ENCODE measurements at regions not wholly inside any gene's neighbourhood (a gene's known extent, or its start where the extent isn't known, plus 50 kb on each side); places are given as distances from the start of the nearest gene placed in this dataset.

- ATAC-seq (peak; percentile 75), DNase-seq (ENCODE audit: low spot score) (peak; percentile 51)
- H3K79me2 ChIP-seq (replicated peaks; ENCODE audit: insufficient read depth) = no peaks in the 10 kb centered on the region
- H3K27ac ChIP-seq (ENCODE audit: low read depth) = no peak overlapping the region
- H3K9me3 Mint-ChIP-seq = no peaks in the 10 kb centered on the region
- no peak overlapping the region; the same call in 2 of the 3 replicates for H3K4me3 Mint-ChIP-seq
- no peaks in the 10 kb centered on the region for H3K36me3 Mint-ChIP-seq (ENCODE audit: low read depth)
- H3K4me3 ChIP-seq = no peak overlapping the region
- no peak overlapping the region for H3K4me2 ChIP-seq
- no peaks in the 10 kb centered on the region for H3F3A ChIP-seq (replicated peaks; ENCODE audit: low read depth)
- no peak overlapping the region for H3K27ac Mint-ChIP-seq
- H3K27me3 Mint-ChIP-seq (ENCODE audit: insufficient read depth, low read depth, poor library complexity) = peaks cover 2% of the 10 kb centered on the region
- H3K4me1 ChIP-seq (ENCODE audit: insufficient read depth) = no peaks in the 10 kb centered on the region
- H3K27me3 ChIP-seq (ENCODE audit: insufficient read depth) = no peaks in the 10 kb centered on the region
- no peaks in the 10 kb centered on the region for H3K9me2 ChIP-seq (ENCODE audit: insufficient read depth)
- TF ChIP-seq JUNB (IDR thresholded peaks at IDR 0.05; ENCODE audit: unreplicated experiment) = no peak
- TF ChIP-seq CREB1 (CRISPR knock-in tag; IDR thresholded peaks at IDR 0.05; ENCODE audit: low read depth) = no peak
- TF ChIP-seq, protein P1, sequence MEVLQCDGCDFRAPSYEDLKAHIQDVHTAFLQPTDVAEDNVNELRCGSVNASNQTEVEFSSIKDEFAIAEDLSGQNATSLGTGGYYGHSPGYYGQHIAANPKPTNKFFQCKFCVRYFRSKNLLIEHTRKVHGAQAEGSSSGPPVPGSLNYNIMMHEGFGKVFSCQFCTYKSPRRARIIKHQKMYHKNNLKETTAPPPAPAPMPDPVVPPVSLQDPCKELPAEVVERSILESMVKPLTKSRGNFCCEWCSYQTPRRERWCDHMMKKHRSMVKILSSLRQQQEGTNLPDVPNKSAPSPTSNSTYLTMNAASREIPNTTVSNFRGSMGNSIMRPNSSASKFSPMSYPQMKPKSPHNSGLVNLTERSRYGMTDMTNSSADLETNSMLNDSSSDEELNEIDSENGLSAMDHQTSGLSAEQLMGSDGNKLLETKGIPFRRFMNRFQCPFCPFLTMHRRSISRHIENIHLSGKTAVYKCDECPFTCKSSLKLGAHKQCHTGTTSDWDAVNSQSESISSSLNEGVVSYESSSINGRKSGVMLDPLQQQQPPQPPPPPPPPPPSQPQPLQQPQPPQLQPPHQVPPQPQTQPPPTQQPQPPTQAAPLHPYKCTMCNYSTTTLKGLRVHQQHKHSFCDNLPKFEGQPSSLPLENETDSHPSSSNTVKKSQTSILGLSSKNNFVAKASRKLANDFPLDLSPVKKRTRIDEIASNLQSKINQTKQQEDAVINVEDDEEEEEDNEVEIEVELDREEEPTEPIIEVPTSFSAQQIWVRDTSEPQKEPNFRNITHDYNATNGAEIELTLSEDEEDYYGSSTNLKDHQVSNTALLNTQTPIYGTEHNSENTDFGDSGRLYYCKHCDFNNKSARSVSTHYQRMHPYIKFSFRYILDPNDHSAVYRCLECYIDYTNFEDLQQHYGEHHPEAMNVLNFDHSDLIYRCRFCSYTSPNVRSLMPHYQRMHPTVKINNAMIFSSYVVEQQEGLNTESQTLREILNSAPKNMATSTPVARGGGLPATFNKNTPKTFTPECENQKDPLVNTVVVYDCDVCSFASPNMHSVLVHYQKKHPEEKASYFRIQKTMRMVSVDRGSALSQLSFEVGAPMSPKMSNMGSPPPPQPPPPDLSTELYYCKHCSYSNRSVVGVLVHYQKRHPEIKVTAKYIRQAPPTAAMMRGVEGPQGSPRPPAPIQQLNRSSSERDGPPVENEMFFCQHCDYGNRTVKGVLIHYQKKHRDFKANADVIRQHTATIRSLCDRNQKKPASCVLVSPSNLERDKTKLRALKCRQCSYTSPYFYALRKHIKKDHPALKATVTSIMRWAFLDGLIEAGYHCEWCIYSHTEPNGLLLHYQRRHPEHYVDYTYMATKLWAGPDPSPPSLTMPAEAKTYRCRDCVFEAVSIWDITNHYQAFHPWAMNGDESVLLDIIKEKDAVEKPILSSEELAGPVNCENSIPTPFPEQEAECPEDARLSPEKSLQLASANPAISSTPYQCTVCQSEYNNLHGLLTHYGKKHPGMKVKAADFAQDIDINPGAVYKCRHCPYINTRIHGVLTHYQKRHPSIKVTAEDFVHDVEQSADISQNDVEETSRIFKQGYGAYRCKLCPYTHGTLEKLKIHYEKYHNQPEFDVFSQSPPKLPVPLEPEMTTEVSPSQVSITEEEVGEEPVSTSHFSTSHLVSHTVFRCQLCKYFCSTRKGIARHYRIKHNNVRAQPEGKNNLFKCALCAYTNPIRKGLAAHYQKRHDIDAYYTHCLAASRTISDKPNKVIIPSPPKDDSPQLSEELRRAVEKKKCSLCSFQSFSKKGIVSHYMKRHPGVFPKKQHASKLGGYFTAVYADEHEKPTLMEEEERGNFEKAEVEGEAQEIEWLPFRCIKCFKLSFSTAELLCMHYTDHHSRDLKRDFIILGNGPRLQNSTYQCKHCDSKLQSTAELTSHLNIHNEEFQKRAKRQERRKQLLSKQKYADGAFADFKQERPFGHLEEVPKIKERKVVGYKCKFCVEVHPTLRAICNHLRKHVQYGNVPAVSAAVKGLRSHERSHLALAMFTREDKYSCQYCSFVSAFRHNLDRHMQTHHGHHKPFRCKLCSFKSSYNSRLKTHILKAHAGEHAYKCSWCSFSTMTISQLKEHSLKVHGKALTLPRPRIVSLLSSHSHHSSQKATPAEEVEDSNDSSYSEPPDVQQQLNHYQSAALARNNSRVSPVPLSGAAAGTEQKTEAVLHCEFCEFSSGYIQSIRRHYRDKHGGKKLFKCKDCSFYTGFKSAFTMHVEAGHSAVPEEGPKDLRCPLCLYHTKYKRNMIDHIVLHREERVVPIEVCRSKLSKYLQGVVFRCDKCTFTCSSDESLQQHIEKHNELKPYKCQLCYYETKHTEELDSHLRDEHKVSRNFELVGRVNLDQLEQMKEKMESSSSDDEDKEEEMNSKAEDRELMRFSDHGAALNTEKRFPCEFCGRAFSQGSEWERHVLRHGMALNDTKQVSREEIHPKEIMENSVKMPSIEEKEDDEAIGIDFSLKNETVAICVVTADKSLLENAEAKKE (CRISPR knock-in tag; IDR thresholded peaks at IDR 0.05) = no peak
- TF ChIP-seq ETS1 (IDR thresholded peaks at IDR 0.05) = no peak
- no peaks in the 10 kb centered on the region for H3K36me3 ChIP-seq (ENCODE audit: insufficient read depth)
- no peaks in the 10 kb centered on the region for H4K20me1 ChIP-seq (replicated peaks; ENCODE audit: insufficient read depth)
- H3K4me1 Mint-ChIP-seq = peaks cover 13% of the 10 kb centered on the region
- H2AFZ ChIP-seq = no peak overlapping the region
These were observed 77.6 kb downstream of the RIN2 start for GRCh38 chr20:19835533-19836222.

- Mint-ChIP-seq H3K4me3 (no peak overlapping the region), H3K36me3 (ENCODE audit: low read depth) (peaks cover 4% of the 10 kb centered on the region; the same call in 2 of the 3 replicates), H3K9me3 (peaks cover 8% of the 10 kb centered on the region), H3K27ac (no peak overlapping the region), H3K4me1 (peaks cover 10% of the 10 kb centered on the region), H3K27me3 (ENCODE audit: insufficient read depth, low read depth, poor library complexity) (no peaks in the 10 kb centered on the region)
- Histone ChIP-seq H4K20me1 (replicated peaks; ENCODE audit: insufficient read depth) (no peaks in the 10 kb centered on the region), H3F3A (replicated peaks; ENCODE audit: low read depth) (no peaks in the 10 kb centered on the region), H3K4me2 (no peak overlapping the region), H3K4me3 (no peak overlapping the region), H3K79me2 (replicated peaks; ENCODE audit: insufficient read depth) (no peaks in the 10 kb centered on the region), H3K27me3 (ENCODE audit: insufficient read depth) (no peaks in the 10 kb centered on the region), H2AFZ (no peak overlapping the region), H3K27ac (ENCODE audit: low read depth) (no peak overlapping the region), H3K36me3 (ENCODE audit: insufficient read depth) (no peaks in the 10 kb centered on the region), H3K9me2 (ENCODE audit: insufficient read depth) (no peaks in the 10 kb centered on the region), H3K4me1 (ENCODE audit: insufficient read depth) (no peaks in the 10 kb centered on the region)
- no peak for DNase-seq (ENCODE audit: low spot score)
- no peak for ATAC-seq
- TF ChIP-seq EZH2 (IDR thresholded peaks at IDR 0.05; ENCODE audit: low read depth, unreplicated experiment) = no peak
- TF ChIP-seq NANOG (IDR thresholded peaks at IDR 0.05; ENCODE audit: borderline replicate concordance) = no peak
- TF ChIP-seq CTCF (conservative IDR thresholded peaks at IDR 0.05; ENCODE audit: low read depth in 2 of 2) = no peak
- no peak for TF ChIP-seq ZNF331 (CRISPR knock-in tag; IDR thresholded peaks at IDR 0.05; ENCODE audit: low read depth)
These were observed 80.4 kb downstream of the RIN2 start for GRCh38 chr20:19838468-19838867.

Measured in GM23338 (cell line).